Testis (tissue), 2 donors: ENCODE measurements at regions not wholly inside any gene's neighbourhood (a gene's known extent, or its start where the extent isn't known, plus 50 kb on each side); places are given as distances from the start of the nearest gene placed in this dataset.

ENCODE experiments used
- DNase-seq: peaks from one replicate; pipeline ENCODE4 v3.0.0-alpha.2; 2019
- H3K27ac ChIP-seq, 2 donors: fragments of 200-600 bp; sonication (generic); one replicate each; pipeline ENCODE4 v1.5.1; 2019
- H3K27me3 ChIP-seq: fragments of 200-600 bp; sonication (generic); one replicate; pipeline ENCODE4 v1.5.1; 2019
- H3K36me3 ChIP-seq: fragments of 200-600 bp; sonication (generic); one replicate; pipeline ENCODE4 v1.5.1; 2017; ENCODE audit warnings: low read depth; ENCODE audit errors: missing control alignments
- H3K4me1 ChIP-seq: fragments of 200-600 bp; sonication (generic); one replicate; pipeline ENCODE4 v1.5.1; 2019
- H3K4me3 ChIP-seq, 2 donors: fragments of 200-600 bp; sonication (generic); one replicate each; pipeline ENCODE4 v1.5.1; 2017 to 2019
- H3K9me3 ChIP-seq: fragments of 200-600 bp; sonication (generic); one replicate; pipeline ENCODE4 v1.5.1; 2017
- CTCF ChIP-seq, 3 experiments: fragments of 450-650 bp in 2 of 3; fragments of 200-600 bp in 1 of 3; sonication (generic) in 1 of 3; IDR thresholded peaks; one replicate each; pipeline ENCODE4 v1.5.1; 2016 to 2019; ENCODE audit warnings: antibody characterized with exemption in 3 of 3, mild to moderate bottlenecking in 2 of 3, moderate library complexity in 1 of 3
- POLR2A ChIP-seq: fragments of 450-650 bp; IDR thresholded peaks from one replicate; pipeline ENCODE4 v1.6.1; 2017; ENCODE audit warnings: antibody characterized with exemption, mild to moderate bottlenecking, moderate library complexity
- WGBS, 2 donors: methylation state at CpG; one replicate each; pipeline ENCODE4 v1.1.5; 2018; 5-methylcytosine and 5-hydroxymethylcytosine counted together
- intact Hi-C: fragments of 100-400 bp; cut with DNase I; formaldehyde crosslinking; loops from one replicate; pipeline ENCODE4 v1.15.1; 2023; ENCODE audit warnings: low total_unique reads

DNA sequence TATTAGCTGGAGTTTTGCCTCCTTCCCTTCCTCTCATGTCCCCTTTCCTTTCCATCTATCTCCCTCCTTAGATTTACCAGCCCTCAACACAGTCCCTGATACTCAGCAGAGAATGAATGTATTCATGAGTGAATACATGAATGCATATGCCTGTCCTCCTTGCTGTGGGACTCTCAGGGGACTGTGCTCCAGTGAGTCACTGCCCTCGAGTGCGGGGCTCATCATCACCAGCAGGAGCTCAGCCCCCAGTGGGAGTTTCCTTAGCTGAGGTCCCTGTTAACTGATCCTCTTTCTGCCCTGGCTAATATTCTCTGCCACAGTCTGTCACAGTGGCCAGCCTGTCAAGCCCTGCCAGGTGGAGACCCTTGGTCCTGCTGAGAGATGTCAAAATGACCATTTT, 104.9 kb upstream of the LHCGR start:
- intact Hi-C loops, result no loop called here
- Histone ChIP-seq H3K27me3 (no peaks in the 10 kb centered on the region), H3K4me3 (no peak overlapping the region), H3K4me1 (no peaks in the 10 kb centered on the region), H3K36me3 (no peaks in the 10 kb centered on the region), H3K27ac (no peak overlapping the region), H3K9me3 (no peaks in the 10 kb centered on the region)
- TF ChIP-seq POLR2A, result no peak
- no peak for TF ChIP-seq CTCF (IDR thresholded peaks at IDR 0.05)
- DNase-seq, result no peak
- 75 to 92% methylated on average over 2 of the region's 2 CpGs for WGBS, 2 donors

GRCh38 chr2:48856657-48857056, 101.1 kb upstream of the LHCGR start:
- no peak overlapping the region for H3K4me3 ChIP-seq
- no peaks in the 10 kb centered on the region for H3K9me3 ChIP-seq
- no peak for TF ChIP-seq POLR2A
- TF ChIP-seq CTCF (IDR thresholded peaks at IDR 0.05), result no peak
- WGBS, 2 donors, result 74 to 81% methylated on average over 3 of the region's 3 CpGs
- no peak for DNase-seq
- intact Hi-C loops, result no loop called here
- no peaks in the 10 kb centered on the region for H3K4me1 ChIP-seq
- no peaks in the 10 kb centered on the region for H3K27me3 ChIP-seq
- no peak overlapping the region for H3K27ac ChIP-seq
- no peaks in the 10 kb centered on the region for H3K36me3 ChIP-seq

- no peak overlapping the region for H3K27ac ChIP-seq
- H3K27me3 ChIP-seq, result no peaks in the 10 kb centered on the region
- H3K9me3 ChIP-seq, result no peaks in the 10 kb centered on the region
- DNase-seq, result no peak
- no peaks in the 10 kb centered on the region for H3K4me1 ChIP-seq
- 87 to 92% methylated on average over 4 of the region's 4 CpGs for WGBS, 2 donors
- H3K36me3 ChIP-seq, result no peaks in the 10 kb centered on the region
- H3K4me3 ChIP-seq, result no peak overlapping the region
- TF ChIP-seq POLR2A (no peak), CTCF (IDR thresholded peaks at IDR 0.05) (no peak)
- intact Hi-C loops, result no loop called here
Measured at GRCh38 chr2:48856144-48856543, 100.6 kb upstream of the LHCGR start.

- TF ChIP-seq CTCF (IDR thresholded peaks at IDR 0.05) (no peak), POLR2A (no peak)
- Histone ChIP-seq H3K27me3 (no peaks in the 10 kb centered on the region), H3K4me1 (no peaks in the 10 kb centered on the region), H3K27ac (no peak overlapping the region), H3K4me3 (no peak overlapping the region), H3K36me3 (no peaks in the 10 kb centered on the region), H3K9me3 (no peaks in the 10 kb centered on the region)
- no peak for DNase-seq
- WGBS, 2 donors, result 37 to 61% methylated on average over 2 of the region's 2 CpGs
- intact Hi-C loops, result no loop called here
Measured at GRCh38 chr2:48855142-48855541, 99.6 kb upstream of the LHCGR start.

DNA sequence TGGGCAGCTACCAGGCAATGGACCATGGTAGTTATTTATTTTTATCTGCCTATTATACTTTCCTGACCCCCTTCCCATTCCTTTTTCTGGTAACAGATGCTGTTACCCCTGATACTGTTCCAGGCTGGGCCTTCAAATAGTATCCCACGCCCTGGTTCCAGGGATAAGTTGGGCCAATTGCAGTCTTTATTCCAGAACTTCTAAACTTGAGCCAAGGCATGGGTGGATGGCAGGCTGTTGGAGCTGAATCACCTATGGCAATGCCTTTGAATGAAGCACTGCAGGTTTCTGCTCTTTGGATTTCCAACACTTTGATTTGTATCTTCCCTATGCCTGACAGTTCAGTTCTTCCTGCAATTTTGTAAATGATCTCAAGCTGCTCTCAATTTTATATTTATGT, 99.2 kb upstream of the LHCGR start:
- WGBS, 2 donors, result 83 to 100% methylated on average over 1 of the region's 1 CpG
- DNase-seq, result no peak
- no peaks in the 10 kb centered on the region for H3K9me3 ChIP-seq
- no peak overlapping the region for H3K27ac ChIP-seq
- no peak overlapping the region for H3K4me3 ChIP-seq
- no peaks in the 10 kb centered on the region for H3K27me3 ChIP-seq
- intact Hi-C loops, result no loop called here
- no peaks in the 10 kb centered on the region for H3K4me1 ChIP-seq
- H3K36me3 ChIP-seq, result no peaks in the 10 kb centered on the region
- TF ChIP-seq POLR2A (no peak), CTCF (IDR thresholded peaks at IDR 0.05) (no peak)
